Suprapubic skin (tissue), 3 donors: ENCODE measurements at regions not wholly inside any gene's neighbourhood (a gene's known extent, or its start where the extent isn't known, plus 50 kb on each side); places are given as distances from the start of the nearest gene placed in this dataset.

Source experiments
- CTCF ChIP-seq, 2 donors: fragments of 200-600 bp in 1 of 2; fragments of 450-650 bp in 1 of 2; sonication (generic) in 1 of 2; IDR thresholded peaks; one replicate each; pipeline ENCODE4 v1.5.1; 2016 to 2019; ENCODE audit warnings: antibody characterized with exemption in 2 of 2, mild to moderate bottlenecking in 1 of 2, moderate library complexity in 1 of 2
- POLR2AphosphoS5 ChIP-seq, 3 donors: sonication (generic); formaldehyde crosslinking; IDR thresholded peaks; one replicate each; pipeline ENCODE4 v1.6.1; 2017; ENCODE audit warnings: antibody characterized with exemption in 3 of 3

GRCh38 chr3:64895106-64895990, 207.5 kb upstream of the ADAMTS9 start:
- TF ChIP-seq CTCF (IDR thresholded peaks at IDR 0.05): no peak
- no peak for TF ChIP-seq POLR2AphosphoS5 (IDR thresholded peaks at IDR 0.05)
